SHP77 treated with DMSO at 0.1 percent for 48 hours (cell line): ENCODE measurements at regions not wholly inside any gene's neighbourhood (a gene's known extent, or its start where the extent isn't known, plus 50 kb on each side); places are given as distances from the start of the nearest gene placed in this dataset.

Experiments used
- DNase-seq: peaks from one replicate; lab custom pipeline; 2025; lab: John Stamatoyannopoulos, UW

GRCh38 chr4:144302704-144303536, 162.4 kb upstream of the GYPA start:
- no peak for DNase-seq

- DNase-seq: no peak
Observed at GRCh38 chr4:144304025-144304424, 163.5 kb upstream of the GYPA start.

- DNase-seq: no peak
Observed at GRCh38 chr4:144310535-144310934, 170.0 kb upstream of the GYPA start.

GRCh38 chr4:144313370-144313769, 172.9 kb upstream of the GYPA start:
- no peak for DNase-seq

- no peak for DNase-seq
Observed at GRCh38 chr4:144316869-144317268, 176.4 kb upstream of the GYPA start.

- no peak for DNase-seq
Observed at GRCh38 chr4:144318797-144319196, 178.3 kb upstream of the GYPA start.

GRCh38 chr4:144336633-144337032, 196.1 kb upstream of the GYPA start:
- no peak for DNase-seq

GRCh38 chr4:144338148-144338547, 197.6 kb upstream of the GYPA start:
- no peak for DNase-seq

GRCh38 chr4:144338834-144339233, 198.3 kb upstream of the GYPA start:
- DNase-seq: no peak

- no peak for DNase-seq
Observed at GRCh38 chr4:144340931-144341330, 200.4 kb upstream of the GYPA start.

GRCh38 chr4:144342949-144343760, 202.6 kb upstream of the GYPA start:
- DNase-seq: no peak

GRCh38 chr4:144347121-144347520, 206.6 kb upstream of the GYPA start:
- no peak for DNase-seq

- no peak for DNase-seq
Observed at GRCh38 chr4:144350706-144351105, 210.2 kb upstream of the GYPA start.

- no peak for DNase-seq
Observed at GRCh38 chr4:144351306-144351705, 210.8 kb upstream of the GYPA start.

GRCh38 chr4:144353292-144353691, 212.8 kb upstream of the GYPA start:
- no peak for DNase-seq

GRCh38 chr4:144355811-144356757, 215.6 kb upstream of the GYPA start:
- DNase-seq: no peak

GRCh38 chr4:144356941-144357381, 216.4 kb upstream of the GYPA start:
- DNase-seq: no peak

GRCh38 chr4:144357975-144358374, 217.5 kb upstream of the GYPA start:
- DNase-seq: no peak

GRCh38 chr4:144360146-144360793, 219.8 kb upstream of the GYPA start:
- DNase-seq: no peak

- DNase-seq: no peak
Observed at GRCh38 chr4:144362366-144362765, 221.8 kb upstream of the GYPA start.

- DNase-seq: no peak
Observed at GRCh38 chr4:144363890-144364289, 223.4 kb upstream of the GYPA start.

GRCh38 chr4:144366425-144366824, 225.9 kb upstream of the GYPA start:
- DNase-seq: no peak
